GM12878 (cell line): ENCODE measurements at regions not wholly inside any gene's neighbourhood (a gene's known extent, or its start where the extent isn't known, plus 50 kb on each side); places are given as distances from the start of the nearest gene placed in this dataset.

ENCODE experiments used
- ATAC-seq: fragments of 200-7000 bp; cut with Tn5 transposase; 3 replicates; pipeline ENCODE4 v1.9.1; 2020; ENCODE audit warnings: mild to moderate bottlenecking, moderate library complexity
- BruUV-seq: library from RNA; stranded (reverse); fragments of 400-500 nt; replicated peaks from 2 replicates; lab custom pipeline; 2021; lab: Mats Ljungman, UMichigan
- CTCF ChIA-PET: fragments of 300-600 bp; sonication (Branson Sonifier 250); formaldehyde crosslinking; extraction: SDS; loops from one replicate; lab custom pipeline; 2021; ENCODE audit warnings: inconsistent platforms; lab: Yijun Ruan, JAX
- POLR2A ChIA-PET: fragments of 350-600 bp; formaldehyde crosslinking; extraction: SDS; loops from one replicate; lab custom pipeline; 2021; ENCODE audit warnings: inconsistent platforms; lab: Charles Lee
- RAD21 ChIA-PET: fragments of 300-600 bp; sonication (Branson Sonifier 250); formaldehyde crosslinking; loops from one replicate; lab custom pipeline; 2023; ENCODE audit warnings: antibody characterized with exemption; ENCODE audit not compliant: unreplicated experiment; lab: Charles Lee
- SMC1A ChIA-PET: fragments of 300-600 bp; sonication (Branson Sonifier 250); formaldehyde crosslinking; loops from one replicate; lab custom pipeline; 2023; ENCODE audit not compliant: unreplicated experiment, uncharacterized antibody; lab: Charles Lee
- DNase-seq: peaks from one replicate; pipeline ENCODE4 v3.0.0-alpha.2; 2011; ENCODE audit warnings: low read depth, low spot score
- FAIRE-seq: peaks from 3 replicates; lab custom pipeline; 2011; peaks lifted over from hg19 to GRCh38; lab: Jason Lieb, UNC
- H2AFZ ChIP-seq: 2 replicates; pipeline ENCODE4 v1.6.0; 2011; ENCODE audit warnings: low read depth, low read length, control low read depth; ENCODE audit not compliant: control insufficient read depth
- H3K27ac ChIP-seq: 2 replicates; pipeline ENCODE4 v1.5.1; 2011; ENCODE audit warnings: control low read depth; ENCODE audit not compliant: control insufficient read depth, insufficient read depth
- H3K27me3 ChIP-seq, 2 experiments: replicated peaks in 1 of 2; 2 replicates each; pipeline versions ENCODE4 v1.6.0 to v1.6.1; 2011; ENCODE audit warnings: low read length in 1 of 2; ENCODE audit not compliant: control insufficient read depth in 2 of 2, insufficient read depth in 2 of 2
- H3K36me3 ChIP-seq, 2 experiments: 2 replicates each; pipeline ENCODE4 v1.5.1; 2011; ENCODE audit warnings: low read length in 1 of 2; ENCODE audit not compliant: control insufficient read depth in 2 of 2, insufficient read depth in 2 of 2
- H3K4me1 ChIP-seq: 2 replicates; pipeline ENCODE4 v1.6.1; 2011; ENCODE audit warnings: mild to moderate bottlenecking, low read length, moderate library complexity, mixed read lengths; ENCODE audit not compliant: control insufficient read depth, insufficient read depth
- H3K4me2 ChIP-seq: 2 replicates; pipeline ENCODE4 v1.6.0; 2011; ENCODE audit warnings: control low read depth; ENCODE audit not compliant: control insufficient read depth, insufficient read depth
- H3K4me3 ChIP-seq: fragments of 200-600 bp; sonication (generic); 2 replicates; pipeline ENCODE4 v1.5.1; 2016
- H3K79me2 ChIP-seq: 2 replicates; pipeline ENCODE4 v1.6.0; 2011; ENCODE audit warnings: low read length; ENCODE audit not compliant: control insufficient read depth, insufficient read depth
- H3K9ac ChIP-seq: 2 replicates; pipeline ENCODE4 v1.8.0; 2011; ENCODE audit warnings: low read length, control low read depth, mixed read lengths; ENCODE audit not compliant: control insufficient read depth, insufficient read depth
- H3K9me3 ChIP-seq: replicated peaks from 3 replicates; pipeline ENCODE4 v1.5.1; 2011; ENCODE audit warnings: mild to moderate bottlenecking, low read length; ENCODE audit not compliant: control insufficient read depth, insufficient read depth
- H4K20me1 ChIP-seq: 2 replicates; pipeline ENCODE4 v1.6.0; 2011; ENCODE audit not compliant: control insufficient read depth, insufficient read depth
- CBX3 ChIP-seq: fragments of 200-600 bp; sonication (generic); IDR thresholded peaks from 2 replicates; pipeline ENCODE4 v1.6.1; 2016; ENCODE audit warnings: low read depth, borderline replicate concordance
- CREB1 ChIP-seq: IDR thresholded peaks from 2 replicates; pipeline ENCODE4 v1.6.1; 2012; ENCODE audit warnings: low read depth, mild to moderate bottlenecking, inconsistent platforms
- MTA2 ChIP-seq: fragments of 450-650 bp; IDR thresholded peaks from 2 replicates; pipeline ENCODE4 v1.6.1; 2016; ENCODE audit warnings: low read depth, mild to moderate bottlenecking, moderate library complexity
- NFYA ChIP-seq: IDR thresholded peaks from 2 replicates; pipeline ENCODE4 v1.6.1; 2011; ENCODE audit warnings: low read depth, mild to moderate bottlenecking, low read length, improper control_type of control experiment, borderline replicate concordance
- PKNOX1 ChIP-seq: fragments of 450-650 bp; IDR thresholded peaks from 2 replicates; pipeline ENCODE4 v1.6.1; 2016; ENCODE audit warnings: mild to moderate bottlenecking
- POLR2AphosphoS2 ChIP-seq: IDR thresholded peaks from 2 replicates; pipeline ENCODE4 v1.6.1; 2011; ENCODE audit warnings: low read depth, mild to moderate bottlenecking, low read length, improper control_type of control experiment, moderate library complexity
- RB1 ChIP-seq: fragments of 450-650 bp; formaldehyde crosslinking; IDR thresholded peaks from 2 replicates; pipeline ENCODE4 v1.6.1; 2017; ENCODE audit warnings: mild to moderate bottlenecking, borderline replicate concordance
- RELA ChIP-seq: fragments of 450-650 bp; IDR thresholded peaks from 2 replicates; pipeline ENCODE4 v1.8.0; 2014; ENCODE audit warnings: borderline replicate concordance; ENCODE audit not compliant: partially characterized antibody
- SIN3A ChIP-seq: IDR thresholded peaks from 2 replicates; pipeline ENCODE4 v1.6.1; 2012; ENCODE audit warnings: low read depth, low read length, improper control_type of control experiment
- YY1 ChIP-seq: IDR thresholded peaks from 2 replicates; pipeline ENCODE4 v1.6.1; 2011; ENCODE audit warnings: low read depth, mild to moderate bottlenecking, low read length
- ZNF622 ChIP-seq: fragments of 450-650 bp; IDR thresholded peaks from 2 replicates; pipeline ENCODE4 v1.6.1; 2017; ENCODE audit warnings: mild to moderate bottlenecking, inconsistent platforms
- WGBS: methylation state at CpG from one replicate; pipeline ENCODE4 v1.1.6; 2016; ENCODE audit warnings: low lambda C conversion rate; ENCODE audit not compliant: insufficient replicate concordance, insufficient coverage; ENCODE audit errors: missing lambda C conversion rate; 5-methylcytosine and 5-hydroxymethylcytosine counted together
- in situ Hi-C: fragments of 300-500 bp; cut with MboI; formaldehyde crosslinking; loops from 9 replicates; pipeline ENCODE4 v1.14.3; 2018; ENCODE audit warnings: mixed read lengths
- intact Hi-C: fragments of 100-400 bp; cut with micrococcal nuclease; formaldehyde crosslinking; loops from one replicate; pipeline ENCODE4 v1.14.2; 2022; ENCODE audit not compliant: unreplicated experiment
- TF ChIP-seq, protein P1 (sequence below): fragments of 450-650 bp; IDR thresholded peaks from 2 replicates; pipeline ENCODE4 v1.6.1; 2014; ENCODE audit warnings: mild to moderate bottlenecking
- TF ChIP-seq, protein P2 (sequence below): IDR thresholded peaks from 2 replicates; pipeline ENCODE4 v1.6.1; 2011; ENCODE audit warnings: borderline replicate concordance, low read depth, mild to moderate bottlenecking, moderate library complexity, mixed read lengths, low read length; ENCODE audit not compliant: insufficient read depth; ENCODE audit errors: extremely low read length
- TF ChIP-seq, protein P3 (sequence below): IDR thresholded peaks from 2 replicates; pipeline ENCODE4 v1.6.1; 2012; ENCODE audit warnings: low read depth, low read length, improper control_type of control experiment

DNA sequence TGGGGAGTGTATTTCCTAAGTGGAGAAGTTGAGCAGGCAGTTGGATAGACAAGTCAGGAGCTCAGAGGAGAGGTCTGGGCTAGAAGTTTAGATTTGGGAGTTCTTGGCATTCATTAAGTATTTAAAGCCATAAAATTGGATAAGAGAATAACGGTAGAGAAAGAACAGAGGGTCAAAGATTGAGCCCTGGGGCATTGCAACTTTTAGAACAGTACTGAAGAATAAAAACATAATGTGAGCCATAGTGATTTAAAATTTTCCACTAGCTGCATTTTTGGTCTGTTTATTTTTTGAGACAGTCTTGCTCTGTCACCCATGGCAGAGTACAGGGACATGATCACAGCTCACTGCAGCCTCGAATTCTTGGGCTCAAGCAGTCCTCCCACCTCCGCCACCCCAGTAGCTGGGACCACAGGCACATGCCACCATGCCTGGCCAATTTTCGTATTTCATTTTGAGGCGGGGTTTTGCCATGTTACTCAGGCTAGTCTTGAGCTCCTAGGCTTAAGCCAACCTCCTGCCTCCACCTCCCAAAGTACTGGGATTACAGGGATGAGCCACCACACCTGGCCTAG, 85.9 kb upstream of the SOX13 start:
- intact Hi-C loops, result no loop called here
- Histone ChIP-seq H3K27ac (no peak overlapping the region), H3K9me3 (no peaks in the 10 kb centered on the region), H3K79me2 (no peaks in the 10 kb centered on the region), H2AFZ (no peak overlapping the region), H3K9ac (no peak overlapping the region)
- WGBS, result 5% methylated on average over 5 of the region's 5 CpGs
- no TSS peak for BruUV-seq
- CTCF ChIA-PET, result no interaction called here
- TF ChIP-seq NFYA, result no peak
- no peak for TF ChIP-seq RB1
- no peak for TF ChIP-seq ZNF622
- no peak for TF ChIP-seq SIN3A
- no peak for TF ChIP-seq YY1
- TF ChIP-seq, all 136 proteins: peak for 0
- H3K4me2 ChIP-seq, result no peak overlapping the region
- no peaks in the 10 kb centered on the region for H4K20me1 ChIP-seq
- FAIRE-seq (no peak), ATAC-seq (no peak), DNase-seq (no peak)
- ChIA-PET SMC1A (interaction anchor here (0.9 kb wide), 1 partner anchor 9 kb away, joined by 4 read pairs; no protein-coding TSS in a partner anchor), RAD21 (no interaction called here), POLR2A (no interaction called here)
- no peaks in the 10 kb centered on the region for H3K36me3 ChIP-seq
- in situ Hi-C loops, result no loop called here
- H3K27me3 ChIP-seq, result 0 out of 4 replicates have a peak, but pooled peaks cover 0 to 2% of the 10 kb centered on the region in 2 experiments
- H3K4me1 ChIP-seq, result no peaks in the 10 kb centered on the region
- no peak overlapping the region for H3K4me3 ChIP-seq

GRCh38 chr1:203990118-203990517, 82.8 kb upstream of the SOX13 start:
- no peak for ATAC-seq
- no peaks in the 10 kb centered on the region for H3K36me3 ChIP-seq
- H2AFZ ChIP-seq, result no peak overlapping the region
- no peak overlapping the region for H3K9ac ChIP-seq
- POLR2A ChIA-PET, result no interaction called here
- no peaks in the 10 kb centered on the region for H3K9me3 ChIP-seq
- RAD21 ChIA-PET, result no interaction called here
- 41% methylated on average over 8 of the region's 8 CpGs for WGBS
- no peaks in the 10 kb centered on the region for H3K27me3 ChIP-seq
- BruUV-seq, result no TSS peak
- no peak overlapping the region for H3K27ac ChIP-seq
- H3K4me3 ChIP-seq, result no peak overlapping the region
- no peak for FAIRE-seq
- no peaks in the 10 kb centered on the region for H3K4me1 ChIP-seq
- intact Hi-C loops, result no loop called here
- no peaks in the 10 kb centered on the region for H3K79me2 ChIP-seq
- H4K20me1 ChIP-seq, result no peaks in the 10 kb centered on the region
- H3K4me2 ChIP-seq, result no peak overlapping the region
- SMC1A ChIA-PET, result no interaction called here
- CTCF ChIA-PET, result no interaction called here
- no peak for DNase-seq
- in situ Hi-C loops, result no loop called here
- no peak for TF ChIP-seq POLR2AphosphoS2
- TF ChIP-seq PKNOX1, result no peak
- TF ChIP-seq, protein P1, sequence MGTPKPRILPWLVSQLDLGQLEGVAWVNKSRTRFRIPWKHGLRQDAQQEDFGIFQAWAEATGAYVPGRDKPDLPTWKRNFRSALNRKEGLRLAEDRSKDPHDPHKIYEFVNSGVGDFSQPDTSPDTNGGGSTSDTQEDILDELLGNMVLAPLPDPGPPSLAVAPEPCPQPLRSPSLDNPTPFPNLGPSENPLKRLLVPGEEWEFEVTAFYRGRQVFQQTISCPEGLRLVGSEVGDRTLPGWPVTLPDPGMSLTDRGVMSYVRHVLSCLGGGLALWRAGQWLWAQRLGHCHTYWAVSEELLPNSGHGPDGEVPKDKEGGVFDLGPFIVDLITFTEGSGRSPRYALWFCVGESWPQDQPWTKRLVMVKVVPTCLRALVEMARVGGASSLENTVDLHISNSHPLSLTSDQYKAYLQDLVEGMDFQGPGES, result no peak
- TF ChIP-seq, protein P2, sequence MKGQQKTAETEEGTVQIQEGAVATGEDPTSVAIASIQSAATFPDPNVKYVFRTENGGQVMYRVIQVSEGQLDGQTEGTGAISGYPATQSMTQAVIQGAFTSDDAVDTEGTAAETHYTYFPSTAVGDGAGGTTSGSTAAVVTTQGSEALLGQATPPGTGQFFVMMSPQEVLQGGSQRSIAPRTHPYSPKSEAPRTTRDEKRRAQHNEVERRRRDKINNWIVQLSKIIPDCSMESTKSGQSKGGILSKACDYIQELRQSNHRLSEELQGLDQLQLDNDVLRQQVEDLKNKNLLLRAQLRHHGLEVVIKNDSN, result no peak
- TF ChIP-seq MTA2, result no peak
- no peak for TF ChIP-seq CBX3
- no peak for TF ChIP-seq CREB1
- no peak for TF ChIP-seq RELA
- TF ChIP-seq, protein P3, sequence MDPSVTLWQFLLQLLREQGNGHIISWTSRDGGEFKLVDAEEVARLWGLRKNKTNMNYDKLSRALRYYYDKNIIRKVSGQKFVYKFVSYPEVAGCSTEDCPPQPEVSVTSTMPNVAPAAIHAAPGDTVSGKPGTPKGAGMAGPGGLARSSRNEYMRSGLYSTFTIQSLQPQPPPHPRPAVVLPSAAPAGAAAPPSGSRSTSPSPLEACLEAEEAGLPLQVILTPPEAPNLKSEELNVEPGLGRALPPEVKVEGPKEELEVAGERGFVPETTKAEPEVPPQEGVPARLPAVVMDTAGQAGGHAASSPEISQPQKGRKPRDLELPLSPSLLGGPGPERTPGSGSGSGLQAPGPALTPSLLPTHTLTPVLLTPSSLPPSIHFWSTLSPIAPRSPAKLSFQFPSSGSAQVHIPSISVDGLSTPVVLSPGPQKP, result no peak
